BLaER1 (cell line): ENCODE measurements at regions not wholly inside any gene's neighbourhood (a gene's known extent, or its start where the extent isn't known, plus 50 kb on each side); places are given as distances from the start of the nearest gene placed in this dataset.
"Not testable (repeated sequence)": the region's sequence is repeated elsewhere in the genome, so short reads cannot be mapped to it uniquely, and the experiment has no call there.

Source experiments
- H3K27ac ChIP-seq: shearing (Covaris generic); formaldehyde crosslinking; 2 replicates; pipeline ENCODE4 v1.8.1; 2022
- H3K27me3 ChIP-seq: shearing (Covaris generic); formaldehyde crosslinking; 2 replicates; pipeline ENCODE4 v1.8.1; 2022
- H3K36me3 ChIP-seq: shearing (Covaris generic); formaldehyde crosslinking; 2 replicates; pipeline ENCODE4 v1.8.1; 2022
- H3K4me1 ChIP-seq: shearing (Covaris generic); formaldehyde crosslinking; 2 replicates; pipeline ENCODE4 v1.8.1; 2022
- H3K4me2 ChIP-seq: shearing (Covaris generic); formaldehyde crosslinking; 2 replicates; pipeline ENCODE4 v1.8.1; 2022
- H3K4me3 ChIP-seq: shearing (Covaris generic); formaldehyde crosslinking; 2 replicates; pipeline ENCODE4 v1.8.1; 2022
- H3K9ac ChIP-seq: shearing (Covaris generic); formaldehyde crosslinking; 2 replicates; pipeline ENCODE4 v1.8.1; 2022
- H3K9me3 ChIP-seq: shearing (Covaris generic); formaldehyde crosslinking; 2 replicates; pipeline ENCODE4 v1.8.1; 2022
- H4K20me1 ChIP-seq: shearing (Covaris generic); formaldehyde crosslinking; 2 replicates; pipeline ENCODE4 v1.8.1; 2022

DNA sequence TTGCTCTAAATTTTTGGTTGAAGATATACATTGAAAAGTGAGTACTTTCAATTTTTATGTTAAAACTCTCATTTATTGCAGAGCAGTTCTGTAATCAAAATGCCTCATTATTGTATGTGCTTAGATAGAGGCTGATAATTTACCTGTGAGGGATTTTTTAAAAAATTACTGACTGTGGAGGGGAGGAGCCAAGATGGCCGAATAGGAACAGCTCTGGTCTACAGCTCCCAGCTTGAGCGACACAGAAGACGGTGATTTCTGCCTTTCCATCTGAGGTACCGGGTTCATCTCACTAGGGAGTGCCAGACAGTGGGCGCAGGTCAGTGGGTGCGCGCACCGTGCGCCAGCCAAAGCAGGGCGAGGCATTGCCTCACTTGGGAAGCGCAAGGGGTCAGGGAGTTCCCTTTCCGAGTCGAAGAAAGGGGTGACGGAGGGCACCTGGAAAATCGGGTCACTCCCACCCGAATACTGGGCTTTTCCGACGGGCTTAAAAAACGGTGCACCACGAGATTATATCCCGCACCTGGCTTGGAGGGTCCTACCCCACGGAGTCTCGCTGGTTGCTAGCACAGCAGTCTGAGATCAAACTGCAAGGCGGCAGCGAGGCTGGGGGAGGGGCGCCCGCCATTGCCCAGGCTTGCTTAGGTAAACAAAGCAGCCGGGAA, 89.4 kb downstream of the DDX11 start:
- not testable (repeated sequence) for H4K20me1 ChIP-seq, H3K27ac ChIP-seq, H3K9me3 ChIP-seq, H3K36me3 ChIP-seq, H3K27me3 ChIP-seq, H3K4me3 ChIP-seq, H3K9ac ChIP-seq, H3K4me2 ChIP-seq, H3K4me1 ChIP-seq

DNA sequence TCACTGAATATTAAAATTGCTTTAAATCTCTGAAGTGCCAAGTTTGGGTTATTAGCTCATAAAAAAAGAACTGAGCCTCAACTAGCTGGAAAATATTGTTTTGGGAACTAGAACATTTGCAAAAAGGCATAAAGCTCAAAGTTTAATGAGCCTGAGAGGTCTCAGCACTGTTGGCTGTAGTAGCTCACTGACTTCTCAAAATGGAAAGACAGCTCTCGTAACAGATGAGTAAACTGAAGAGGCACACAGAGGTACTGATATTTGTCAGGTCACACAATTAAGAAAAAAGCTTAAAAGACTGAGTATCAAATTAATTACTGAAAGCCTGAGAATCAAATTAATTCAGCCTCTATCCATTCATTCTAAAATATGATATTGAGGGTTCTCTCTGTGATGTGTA, 100.6 kb downstream of the DDX11 start:
- H3K36me3 ChIP-seq, H4K20me1 ChIP-seq, H3K4me2 ChIP-seq, H3K9me3 ChIP-seq, H3K4me3 ChIP-seq, H3K27me3 ChIP-seq, H3K4me1 ChIP-seq, H3K27ac ChIP-seq, H3K9ac ChIP-seq: not testable (repeated sequence)

DNA sequence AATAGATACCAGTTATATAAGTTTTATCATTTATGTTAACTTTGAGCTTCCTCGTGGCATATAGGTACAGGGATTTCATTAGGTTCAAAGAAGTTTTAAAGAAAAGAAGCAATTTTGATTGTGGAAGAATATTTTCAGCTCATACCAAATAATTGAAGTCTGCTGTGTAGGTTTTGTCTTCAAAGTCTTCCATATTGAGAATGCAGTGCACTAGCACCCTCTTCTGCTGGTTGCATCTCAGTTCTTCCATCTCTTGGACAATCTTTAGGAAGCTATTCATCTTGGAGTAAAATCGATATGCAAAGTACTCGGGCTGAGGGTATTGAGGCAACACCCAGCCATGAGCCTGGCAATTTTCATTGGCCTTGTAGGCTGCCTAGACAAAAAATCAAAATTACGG, 103.9 kb downstream of the DDX11 start:
- H3K9me3 ChIP-seq, H3K4me3 ChIP-seq, H3K9ac ChIP-seq, H3K27me3 ChIP-seq, H3K27ac ChIP-seq, H3K4me2 ChIP-seq, H3K36me3 ChIP-seq, H4K20me1 ChIP-seq: not testable (repeated sequence)
- peaks cover 16% of the 10 kb centered on the region for H3K4me1 ChIP-seq

DNA sequence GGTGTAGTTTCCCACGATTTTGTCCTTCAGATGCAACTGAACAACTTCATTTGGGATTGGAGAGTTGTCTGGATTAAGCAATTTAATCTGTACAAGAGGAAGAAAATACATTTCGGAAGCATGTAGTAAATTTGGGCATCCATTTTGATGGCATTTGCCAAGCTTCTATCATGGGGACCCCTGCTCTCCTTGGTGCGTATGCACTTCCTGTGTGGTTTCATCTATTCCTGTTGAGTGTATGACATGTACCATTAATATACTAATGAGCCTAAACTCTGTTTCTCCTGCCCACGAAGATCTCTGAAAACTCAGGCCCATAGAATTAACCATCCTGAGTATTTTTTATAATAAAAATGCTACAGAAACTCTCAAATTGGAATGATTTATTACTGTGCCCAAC, 105.2 kb downstream of the DDX11 start:
- H4K20me1 ChIP-seq, H3K9ac ChIP-seq, H3K9me3 ChIP-seq, H3K27ac ChIP-seq, H3K4me3 ChIP-seq, H3K27me3 ChIP-seq, H3K36me3 ChIP-seq: not testable (repeated sequence)
- Histone ChIP-seq H3K4me1 (peaks cover 16% of the 10 kb centered on the region), H3K4me2 (peak overlapping the region; percentile 55)

DNA sequence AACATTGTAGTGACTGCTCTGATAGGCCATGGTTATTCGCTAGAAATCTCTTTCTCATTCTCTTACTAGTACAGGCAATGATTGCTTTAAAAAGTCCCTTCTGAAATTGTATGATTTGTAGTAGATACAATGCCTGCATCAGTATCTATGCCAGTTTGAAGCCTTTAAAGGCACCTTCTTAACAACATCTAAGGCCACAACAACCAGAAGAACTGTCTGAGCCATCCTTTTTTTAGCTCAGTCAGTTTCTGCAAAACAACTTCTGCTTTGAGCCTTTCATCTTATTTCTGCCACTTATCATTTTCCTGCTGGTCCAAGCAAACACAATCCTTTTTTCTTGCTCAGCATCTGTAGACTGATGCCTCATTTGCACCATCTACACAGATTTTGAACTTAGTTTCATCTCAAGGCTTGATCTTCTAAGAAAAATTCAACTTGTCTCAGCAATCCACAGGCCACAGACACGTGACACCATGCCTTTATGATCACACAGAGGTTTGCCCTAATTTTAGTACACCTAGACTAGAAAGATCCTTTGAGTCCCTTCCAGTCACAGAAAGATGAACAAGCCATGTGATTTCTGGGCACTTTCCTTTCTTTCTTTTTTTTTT, 106.1 kb downstream of the DDX11 start:
- not testable (repeated sequence) for H3K9me3 ChIP-seq, H3K9ac ChIP-seq, H3K4me3 ChIP-seq, H4K20me1 ChIP-seq, H3K27me3 ChIP-seq, H3K36me3 ChIP-seq
- Histone ChIP-seq H3K4me2 (peak overlapping the region; percentile 55), H3K27ac (0 out of 2 replicates have a peak overlapping the region, but pooled peaks have one; percentile 13), H3K4me1 (peaks cover 16% of the 10 kb centered on the region)

DNA sequence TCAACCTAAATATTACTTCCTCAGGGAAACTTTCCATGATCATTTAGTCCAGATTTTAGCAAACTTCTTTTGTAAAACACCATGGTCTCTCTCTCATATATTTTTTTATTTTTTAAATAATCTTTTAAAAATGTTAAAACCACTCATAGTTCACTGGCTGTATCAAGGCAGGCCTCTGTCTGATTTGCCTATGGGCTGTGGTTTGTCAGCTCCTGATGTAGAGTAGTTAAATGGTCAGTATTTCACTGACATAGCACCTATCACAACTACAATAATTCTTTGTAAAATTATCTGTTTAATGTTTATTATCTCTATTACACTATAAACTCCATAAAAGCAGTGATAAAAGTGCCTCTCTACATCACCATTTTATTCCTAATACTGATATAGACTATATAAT, 108.9 kb downstream of the DDX11 start:
- not testable (repeated sequence) for H3K9ac ChIP-seq, H3K4me3 ChIP-seq, H3K27ac ChIP-seq, H3K9me3 ChIP-seq, H3K27me3 ChIP-seq, H3K4me2 ChIP-seq, H3K36me3 ChIP-seq, H4K20me1 ChIP-seq
- peaks cover 16% of the 10 kb centered on the region for H3K4me1 ChIP-seq

DNA sequence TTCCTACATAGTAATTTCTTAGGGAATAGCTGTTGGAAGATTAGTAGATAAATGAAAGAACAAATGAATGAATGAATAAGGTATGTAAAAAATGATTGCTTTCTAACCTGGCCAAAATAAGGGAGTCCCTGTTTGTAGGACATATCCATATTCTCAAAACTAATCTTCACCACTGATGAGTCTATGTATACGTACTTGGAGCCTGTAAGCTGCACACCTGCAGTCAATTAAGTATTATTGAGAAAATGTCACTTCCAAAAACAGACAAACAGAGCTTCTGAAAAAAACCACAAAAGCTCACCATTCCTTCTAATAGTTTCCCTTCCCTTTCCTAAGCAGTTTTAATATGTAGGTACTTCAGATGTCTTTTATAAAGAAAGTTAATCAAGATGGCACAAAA, 109.4 kb downstream of the DDX11 start:
- not testable (repeated sequence) for H3K4me3 ChIP-seq, H3K36me3 ChIP-seq, H3K27ac ChIP-seq, H3K4me2 ChIP-seq, H3K9me3 ChIP-seq, H3K9ac ChIP-seq, H4K20me1 ChIP-seq, H3K27me3 ChIP-seq
- H3K4me1 ChIP-seq: peaks cover 16% of the 10 kb centered on the region

DNA sequence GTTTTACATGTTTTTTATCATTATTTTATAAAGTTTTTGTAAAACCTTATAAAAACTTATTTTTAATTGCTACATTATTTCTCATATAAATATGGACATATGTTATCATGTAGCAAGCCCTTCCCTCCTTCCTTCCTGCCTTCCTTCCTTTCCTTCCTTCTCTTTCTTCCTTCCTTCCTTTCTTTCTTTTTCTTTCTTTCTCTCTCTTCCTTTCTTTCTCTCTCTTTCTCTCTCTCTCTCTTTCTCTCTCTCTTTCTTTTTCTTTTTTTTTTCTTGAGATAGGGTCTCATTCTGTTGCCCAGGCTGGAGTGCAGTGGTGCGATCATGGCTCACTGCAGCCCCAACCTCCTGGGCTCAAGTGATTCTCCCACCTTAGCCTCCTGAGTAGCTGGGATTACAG, 110.2 kb downstream of the DDX11 start:
- not testable (repeated sequence) for H3K4me3 ChIP-seq, H3K27ac ChIP-seq, H3K9me3 ChIP-seq, H3K9ac ChIP-seq, H4K20me1 ChIP-seq, H3K36me3 ChIP-seq, H3K27me3 ChIP-seq, H3K4me2 ChIP-seq
- H3K4me1 ChIP-seq: peaks cover 12% of the 10 kb centered on the region

DNA sequence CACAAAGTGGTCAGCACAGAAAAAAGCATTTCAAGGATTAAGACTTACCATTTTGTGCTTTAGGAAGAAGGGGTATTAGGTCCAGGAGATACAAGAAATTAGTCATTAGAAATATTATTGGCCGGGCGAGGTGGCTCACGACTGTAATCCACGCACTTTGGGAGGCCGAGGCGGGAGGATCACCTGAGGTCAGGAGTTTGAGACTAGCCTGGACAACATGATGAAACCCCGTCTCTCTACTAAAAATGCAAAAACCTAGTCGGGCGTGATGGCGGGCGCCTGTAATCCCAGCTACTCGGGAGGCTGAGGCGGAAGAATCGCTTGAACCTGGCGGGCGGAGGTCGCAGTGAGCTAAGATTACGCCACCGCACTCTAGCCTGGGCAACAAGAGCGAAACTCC, 111.0 kb downstream of the DDX11 start:
- not testable (repeated sequence) for H3K9me3 ChIP-seq, H3K27ac ChIP-seq, H3K4me1 ChIP-seq, H3K4me2 ChIP-seq, H3K36me3 ChIP-seq, H4K20me1 ChIP-seq, H3K9ac ChIP-seq, H3K27me3 ChIP-seq, H3K4me3 ChIP-seq

DNA sequence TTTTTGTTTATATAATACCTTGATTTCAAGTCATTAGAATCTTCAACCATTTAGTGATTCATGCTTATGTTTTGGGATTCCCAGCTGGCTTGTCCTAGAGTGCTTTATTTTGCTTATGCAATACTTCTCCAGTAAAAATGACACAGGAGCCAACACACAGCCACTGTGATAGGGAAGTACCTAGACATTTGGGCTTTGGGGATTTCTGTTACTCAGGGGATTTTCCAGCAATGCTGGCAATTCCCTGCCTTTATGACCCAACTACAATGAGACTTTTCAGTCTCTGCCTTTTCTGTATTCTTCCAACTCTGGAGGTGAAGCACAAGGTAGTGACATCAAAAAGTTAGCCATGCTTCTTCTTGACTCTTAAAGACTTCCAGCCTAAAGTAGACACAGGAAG, 119.0 kb downstream of the DDX11 start:
- H3K4me1 ChIP-seq, H3K4me3 ChIP-seq, H3K9me3 ChIP-seq, H3K27ac ChIP-seq, H4K20me1 ChIP-seq, H3K27me3 ChIP-seq, H3K9ac ChIP-seq, H3K36me3 ChIP-seq, H3K4me2 ChIP-seq: not testable (repeated sequence)

DNA sequence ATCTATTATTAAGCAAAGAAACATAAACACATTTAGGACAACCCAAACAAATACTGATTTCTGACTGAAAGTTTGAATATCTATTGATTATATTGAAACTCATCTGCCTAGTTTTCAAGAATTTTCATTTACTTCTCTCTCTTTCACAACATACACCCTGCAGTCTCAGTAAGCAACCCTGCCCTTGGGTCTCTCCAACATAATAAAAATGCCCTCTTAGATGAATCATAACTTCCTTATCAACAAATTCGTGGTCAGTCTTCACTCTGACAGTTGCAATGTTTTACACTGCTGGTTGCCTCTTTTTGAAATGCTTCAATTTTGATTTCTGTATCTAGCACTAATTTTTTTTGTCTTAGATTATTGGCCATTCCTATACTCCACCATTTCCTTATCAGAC, 122.0 kb downstream of the DDX11 start:
- not testable (repeated sequence) for H3K4me1 ChIP-seq, H3K27ac ChIP-seq, H4K20me1 ChIP-seq, H3K4me3 ChIP-seq, H3K27me3 ChIP-seq, H3K9ac ChIP-seq, H3K4me2 ChIP-seq, H3K36me3 ChIP-seq, H3K9me3 ChIP-seq

DNA sequence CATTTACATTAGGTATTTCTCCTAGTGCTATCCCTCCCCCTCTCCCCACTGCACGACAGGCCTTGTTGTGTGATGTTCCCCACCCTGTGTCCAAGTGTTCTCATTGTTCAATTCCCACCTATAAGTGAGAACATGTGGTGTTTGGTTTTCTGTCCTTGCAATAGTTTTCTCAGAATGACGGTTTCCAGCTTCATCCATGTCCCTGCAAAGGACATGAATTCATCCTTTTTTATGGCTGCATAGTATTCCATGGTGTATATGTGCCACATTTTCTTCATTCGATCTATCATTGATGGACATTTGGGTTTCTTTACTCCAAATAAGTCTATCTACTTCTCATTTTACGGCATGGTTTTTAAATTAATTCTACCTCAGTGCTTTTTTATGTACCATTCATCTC, 125.8 kb downstream of the DDX11 start:
- not testable (repeated sequence) for H4K20me1 ChIP-seq, H3K27ac ChIP-seq, H3K4me2 ChIP-seq, H3K4me1 ChIP-seq, H3K27me3 ChIP-seq, H3K36me3 ChIP-seq, H3K9ac ChIP-seq, H3K4me3 ChIP-seq, H3K9me3 ChIP-seq
